WERI-Rb-1 (cell line): ENCODE measurements at regions not wholly inside any gene's neighbourhood (a gene's known extent, or its start where the extent isn't known, plus 50 kb on each side); places are given as distances from the start of the nearest gene placed in this dataset.
A peak's percentile ranks its signal among the peaks of the same experiment; 100 is the strongest.

Experiments
- DNase-seq: peaks from one replicate; pipeline ENCODE4 v3.0.0-alpha.2; 2020
- H3K27ac ChIP-seq: fragments of 250-450 bp; sonication (Bioruptor Pico); 2 replicates; pipeline ENCODE4 v1.5.1; 2020; ENCODE audit warnings: mild to moderate bottlenecking, moderate library complexity
- H3K27me3 ChIP-seq: fragments of 250-450 bp; sonication (Bioruptor Pico); 2 replicates; pipeline ENCODE4 v1.5.1; 2021; ENCODE audit warnings: mild to moderate bottlenecking, low read depth, moderate library complexity; ENCODE audit not compliant: insufficient read depth, severe bottlenecking
- H3K36me3 ChIP-seq: fragments of 250-450 bp; sonication (Bioruptor Pico); 2 replicates; pipeline ENCODE4 v1.5.1; 2020; ENCODE audit warnings: mild to moderate bottlenecking, moderate library complexity
- H3K4me3 ChIP-seq: 2 replicates; pipeline ENCODE4 v1.5.1; 2011; ENCODE audit warnings: low read depth, mild to moderate bottlenecking, control low read depth, low read length
- H3K9me3 ChIP-seq: fragments of 250-450 bp; sonication (Bioruptor Pico); 2 replicates; pipeline ENCODE4 v1.5.1; 2021; ENCODE audit warnings: mild to moderate bottlenecking, moderate library complexity; ENCODE audit not compliant: severe bottlenecking
- TF ChIP-seq, protein P1 (sequence below): IDR thresholded peaks from 2 replicates; pipeline ENCODE4 v1.5.1; 2011; ENCODE audit warnings: low read depth, mild to moderate bottlenecking, control low read depth, inconsistent platforms, low read length

DNA sequence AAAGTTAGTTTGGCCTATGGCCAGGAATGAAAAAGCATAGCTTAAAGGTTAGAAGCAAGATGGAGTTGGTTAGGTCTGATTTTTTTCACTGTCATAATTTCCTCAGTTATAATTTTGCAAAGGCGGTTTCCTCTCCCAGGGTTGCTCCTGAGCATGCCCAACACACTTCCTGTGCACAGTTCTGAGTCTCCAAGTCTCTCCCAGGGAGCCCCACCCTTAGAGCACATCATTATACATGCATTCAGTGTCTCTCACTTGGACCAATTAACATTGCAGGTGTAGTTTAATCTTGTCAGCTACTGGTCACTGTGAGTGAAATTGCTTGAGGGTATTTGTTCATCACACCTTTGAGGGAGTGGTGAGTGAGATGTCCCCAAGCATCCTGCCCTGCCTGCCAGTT is 96.0 kb upstream of the ATP10A start:
- Histone ChIP-seq H3K9me3 (peaks cover 2% of the 10 kb centered on the region), H3K36me3 (no peaks in the 10 kb centered on the region), H3K4me3 (no peak overlapping the region), H3K27me3 (no peaks in the 10 kb centered on the region), H3K27ac (no peak overlapping the region)
- no peak for DNase-seq
- TF ChIP-seq, protein P1, sequence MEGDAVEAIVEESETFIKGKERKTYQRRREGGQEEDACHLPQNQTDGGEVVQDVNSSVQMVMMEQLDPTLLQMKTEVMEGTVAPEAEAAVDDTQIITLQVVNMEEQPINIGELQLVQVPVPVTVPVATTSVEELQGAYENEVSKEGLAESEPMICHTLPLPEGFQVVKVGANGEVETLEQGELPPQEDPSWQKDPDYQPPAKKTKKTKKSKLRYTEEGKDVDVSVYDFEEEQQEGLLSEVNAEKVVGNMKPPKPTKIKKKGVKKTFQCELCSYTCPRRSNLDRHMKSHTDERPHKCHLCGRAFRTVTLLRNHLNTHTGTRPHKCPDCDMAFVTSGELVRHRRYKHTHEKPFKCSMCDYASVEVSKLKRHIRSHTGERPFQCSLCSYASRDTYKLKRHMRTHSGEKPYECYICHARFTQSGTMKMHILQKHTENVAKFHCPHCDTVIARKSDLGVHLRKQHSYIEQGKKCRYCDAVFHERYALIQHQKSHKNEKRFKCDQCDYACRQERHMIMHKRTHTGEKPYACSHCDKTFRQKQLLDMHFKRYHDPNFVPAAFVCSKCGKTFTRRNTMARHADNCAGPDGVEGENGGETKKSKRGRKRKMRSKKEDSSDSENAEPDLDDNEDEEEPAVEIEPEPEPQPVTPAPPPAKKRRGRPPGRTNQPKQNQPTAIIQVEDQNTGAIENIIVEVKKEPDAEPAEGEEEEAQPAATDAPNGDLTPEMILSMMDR, result no peak

DNA sequence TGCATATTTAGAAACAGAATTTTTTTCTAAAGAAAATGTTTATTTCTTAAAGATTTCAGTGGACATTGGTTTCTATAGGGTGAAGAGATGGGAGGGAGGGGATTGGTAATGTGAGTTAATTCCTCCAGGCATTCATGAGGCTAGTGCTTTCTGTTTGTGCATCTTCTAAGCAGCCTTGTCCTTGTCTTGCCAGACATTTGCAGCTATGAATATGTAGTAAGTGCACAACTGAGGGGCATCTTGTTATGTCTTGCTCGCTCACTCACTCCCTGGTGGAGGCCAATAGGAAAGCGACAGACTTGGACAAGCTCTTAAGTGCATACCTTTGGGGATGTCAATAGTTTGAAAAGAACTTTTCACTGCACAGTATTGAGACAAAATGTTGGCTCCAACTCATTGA is 92.5 kb upstream of the ATP10A start:
- H3K4me3 ChIP-seq, result no peak overlapping the region
- DNase-seq, result no peak
- H3K27me3 ChIP-seq, result no peaks in the 10 kb centered on the region
- no peak overlapping the region for H3K27ac ChIP-seq
- no peaks in the 10 kb centered on the region for H3K9me3 ChIP-seq
- TF ChIP-seq, protein P1, result no peak
- H3K36me3 ChIP-seq, result no peaks in the 10 kb centered on the region

DNA sequence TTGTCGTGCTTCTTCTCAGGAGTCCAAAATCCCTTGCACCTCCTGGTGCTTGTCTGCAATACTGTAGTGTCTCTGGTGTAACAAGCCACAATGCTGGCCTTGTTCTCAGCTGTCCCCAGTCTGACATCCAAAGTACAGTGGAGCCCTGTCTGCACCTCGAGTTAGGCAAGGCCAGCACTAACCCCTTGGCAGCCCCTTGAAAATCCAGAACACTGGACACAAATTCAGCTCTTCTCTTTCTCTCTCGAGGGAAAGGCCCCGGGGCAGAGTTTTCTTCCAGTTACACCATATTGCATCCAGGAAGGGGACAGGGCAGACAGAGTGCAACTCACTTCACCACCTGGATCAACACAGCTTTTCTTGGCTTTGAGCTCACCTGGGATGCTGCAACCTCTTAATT is 91.3 kb upstream of the ATP10A start:
- no peaks in the 10 kb centered on the region for H3K27me3 ChIP-seq
- no peak for DNase-seq
- no peaks in the 10 kb centered on the region for H3K36me3 ChIP-seq
- H3K27ac ChIP-seq, result no peak overlapping the region
- TF ChIP-seq, protein P1, result no peak
- no peaks in the 10 kb centered on the region for H3K9me3 ChIP-seq
- no peak overlapping the region for H3K4me3 ChIP-seq

DNA sequence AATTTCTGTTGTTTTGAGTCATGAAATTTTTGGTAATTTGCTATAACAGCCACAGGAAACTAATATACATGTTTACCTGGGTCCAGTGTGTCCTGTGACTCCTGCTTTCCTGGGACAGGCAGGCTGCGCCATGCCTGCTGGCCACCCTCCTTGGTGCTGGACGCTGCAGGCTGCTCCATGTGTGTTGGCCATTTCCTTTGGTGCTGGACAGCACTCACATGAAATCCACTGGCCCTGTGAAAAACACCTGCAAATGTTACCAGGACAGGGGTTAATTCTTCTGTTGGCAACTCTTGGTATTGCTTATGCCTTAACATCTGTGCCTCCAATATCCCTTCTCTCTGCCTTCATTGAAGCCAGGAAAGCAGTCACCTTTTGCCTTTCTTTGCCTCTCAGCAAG is 86.9 kb upstream of the ATP10A start:
- no peak overlapping the region for H3K27ac ChIP-seq
- TF ChIP-seq, protein P1, result no peak
- no peak for DNase-seq
- H3K4me3 ChIP-seq, result no peak overlapping the region
- no peaks in the 10 kb centered on the region for H3K9me3 ChIP-seq
- H3K27me3 ChIP-seq, result no peaks in the 10 kb centered on the region
- H3K36me3 ChIP-seq, result no peaks in the 10 kb centered on the region

DNA sequence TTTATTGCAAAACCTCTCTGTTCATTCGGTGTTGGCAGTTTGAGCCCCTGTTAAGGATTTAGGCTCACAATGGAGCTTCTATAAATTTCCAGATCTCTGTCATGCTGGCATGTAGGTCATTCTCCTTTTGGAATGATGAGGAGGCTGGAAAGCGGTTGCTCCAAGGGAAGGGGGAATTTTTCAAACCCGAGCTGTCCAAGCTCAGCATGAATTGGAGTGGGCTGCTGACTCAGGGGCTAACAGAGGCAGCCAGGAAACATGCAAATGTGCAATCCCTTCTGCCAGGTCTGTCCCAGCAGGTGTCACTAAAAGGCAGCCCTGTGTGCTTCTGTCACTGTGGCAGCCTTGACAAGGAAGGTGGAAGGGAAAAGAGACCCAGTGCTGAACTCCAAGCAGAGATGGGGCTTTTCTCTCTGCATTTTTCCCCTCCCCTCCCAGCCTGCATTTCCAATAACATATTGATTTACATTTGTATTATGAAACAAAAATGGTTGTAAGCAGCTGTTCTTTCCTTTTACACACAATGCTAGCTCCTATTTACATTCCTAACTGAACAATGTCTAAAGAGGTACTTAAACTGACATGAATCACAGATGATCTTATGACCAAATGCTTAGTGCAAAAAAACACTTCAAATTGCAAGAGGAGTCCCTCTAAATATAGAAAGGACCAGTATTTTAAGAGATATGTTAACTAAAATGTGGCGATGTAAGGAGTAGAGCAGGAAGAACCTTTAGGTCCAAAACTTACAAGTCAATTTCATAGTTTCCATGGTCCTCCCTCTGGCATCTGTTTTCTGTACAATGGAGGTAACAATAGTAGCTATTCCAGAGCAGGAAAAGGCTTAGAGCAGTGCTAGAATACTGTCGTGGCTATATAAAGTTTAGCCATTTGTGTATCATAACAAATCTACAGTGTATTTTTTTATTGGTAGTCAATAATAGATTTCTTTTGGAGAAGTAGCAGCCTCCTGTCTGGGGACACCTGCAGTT is 84.5 kb upstream of the ATP10A start:
- TF ChIP-seq, protein P1, result peak; percentile 60
- Histone ChIP-seq H3K4me3 (no peak overlapping the region), H3K27ac (no peak overlapping the region), H3K27me3 (no peaks in the 10 kb centered on the region), H3K9me3 (no peaks in the 10 kb centered on the region), H3K36me3 (no peaks in the 10 kb centered on the region)
- peak; percentile 77 for DNase-seq
